Endodermal cell (in vitro differentiated cells): ENCODE measurements at regions not wholly inside any gene's neighbourhood (a gene's known extent, or its start where the extent isn't known, plus 50 kb on each side); places are given as distances from the start of the nearest gene placed in this dataset.

Experiments
- DNase-seq: peaks from one replicate; pipeline ENCODE4 v3.0.0-alpha.2; 2017
- H3K27ac ChIP-seq: 2 replicates; pipeline ENCODE4 v1.5.1; 2013; ENCODE audit warnings: mild to moderate bottlenecking, low read depth, low read length, moderate library complexity
- H3K27me3 ChIP-seq: 2 replicates; pipeline ENCODE4 v1.6.1; 2013; ENCODE audit warnings: mild to moderate bottlenecking, low read length, moderate library complexity; ENCODE audit not compliant: insufficient read depth, control insufficient read depth, poor library complexity, severe bottlenecking
- H3K36me3 ChIP-seq: 2 replicates; pipeline ENCODE4 v1.7.0; 2013; ENCODE audit warnings: mild to moderate bottlenecking, low read length, moderate library complexity; ENCODE audit not compliant: control insufficient read depth, insufficient read depth
- H3K4me1 ChIP-seq: one replicate; pipeline ENCODE4 v1.7.0; 2013; ENCODE audit warnings: low read length; ENCODE audit not compliant: control insufficient read depth, insufficient read depth
- H3K4me3 ChIP-seq: 2 replicates; pipeline ENCODE4 v1.5.1; 2013; ENCODE audit warnings: mild to moderate bottlenecking, low read length, moderate library complexity
- H3K9ac ChIP-seq: 2 replicates; pipeline ENCODE4 v1.6.1; 2013; ENCODE audit warnings: mild to moderate bottlenecking, low read length, moderate library complexity; ENCODE audit not compliant: poor library complexity, severe bottlenecking; ENCODE audit errors: extremely low read depth
- H3K9me3 ChIP-seq: 2 replicates; pipeline ENCODE4 v1.6.1; 2013; ENCODE audit warnings: mild to moderate bottlenecking, low read length, moderate library complexity; ENCODE audit not compliant: control insufficient read depth
- H3K27ac Mint-ChIP-seq: 2 replicates; pipeline ENCODE4 v1.8.0; 2020; ENCODE audit warnings: mixed read lengths
- H3K27me3 Mint-ChIP-seq: 2 replicates; pipeline ENCODE4 v1.8.0; 2021; ENCODE audit warnings: mild to moderate bottlenecking, mixed read lengths; ENCODE audit not compliant: insufficient read depth
- H3K36me3 Mint-ChIP-seq: 2 replicates; pipeline ENCODE4 v1.8.0; 2020; ENCODE audit warnings: low read depth, mixed read lengths
- H3K4me1 Mint-ChIP-seq: 2 replicates; pipeline ENCODE4 v1.8.0; 2020; ENCODE audit warnings: mixed read lengths
- H3K4me3 Mint-ChIP-seq: 2 replicates; pipeline ENCODE4 v1.8.0; 2020; ENCODE audit warnings: mild to moderate bottlenecking, moderate library complexity, mixed read lengths
- H3K9me3 Mint-ChIP-seq: 2 replicates; pipeline ENCODE4 v1.8.0; 2020; ENCODE audit warnings: mild to moderate bottlenecking, mixed read lengths
- WGBS, 2 experiments: methylation state at CpG; one replicate each; pipeline versions ENCODE4 v1.1.5 to v1.1.7; 2013; ENCODE audit warnings: missing lambda C conversion rate in 2 of 2, mixed read lengths in 1 of 2; ENCODE audit not compliant: insufficient coverage in 1 of 2, insufficient read length in 1 of 2; 5-methylcytosine and 5-hydroxymethylcytosine counted together
- TF ChIP-seq, protein P1 (sequence below): fragments of 200-600 bp; sonication (generic); conservative IDR thresholded peaks from 2 replicates; pipeline ENCODE4 v1.5.0; 2021; ENCODE audit warnings: antibody characterized with exemption, mild to moderate bottlenecking

DNA sequence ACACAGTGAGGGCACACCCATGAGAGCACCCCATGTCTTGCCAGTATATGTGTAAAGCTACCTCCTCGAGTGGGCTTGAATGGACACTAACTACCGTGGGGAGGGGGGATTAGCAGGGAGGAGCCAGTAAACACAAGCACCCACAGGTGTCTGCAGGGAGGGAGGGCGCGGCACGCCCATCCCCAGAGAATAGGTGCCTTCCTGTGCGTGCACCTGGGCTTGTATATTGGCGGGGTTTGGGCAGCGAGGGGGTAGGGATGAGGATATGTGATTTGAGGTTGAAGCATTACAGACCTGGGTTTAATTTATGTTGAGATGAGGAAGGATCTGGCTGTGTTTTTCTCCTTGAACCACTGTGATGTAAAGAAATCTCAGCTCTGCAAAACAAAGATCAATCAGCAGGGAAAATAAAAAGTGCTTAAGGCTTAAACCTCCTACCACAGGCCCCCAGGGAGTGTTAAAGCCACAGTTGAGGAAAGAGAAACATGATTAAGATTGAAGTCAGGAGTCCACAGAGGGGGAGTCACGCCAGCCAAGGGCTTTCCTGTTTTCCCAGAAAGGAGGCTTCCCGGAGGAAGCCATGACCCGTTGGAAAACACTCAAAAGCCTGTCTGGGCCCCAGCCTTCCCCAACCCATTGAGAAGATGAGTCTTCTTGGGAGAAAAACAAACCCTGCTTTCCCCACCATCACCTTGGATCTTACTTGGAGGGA, 80.0 kb downstream of the CAMK2N1 start:
- Mint-ChIP-seq H3K4me1 (peaks cover 40% of the 10 kb centered on the region), H3K36me3 (no peaks in the 10 kb centered on the region), H3K9me3 (no peaks in the 10 kb centered on the region), H3K27me3 (peaks cover 99% of the 10 kb centered on the region), H3K27ac (no peak overlapping the region), H3K4me3 (no peak overlapping the region)
- WGBS, 2 experiments: 24 to 37% methylated on average over 2 to 11 of the region's 11 CpGs
- Histone ChIP-seq H3K27me3 (peaks cover 85% of the 10 kb centered on the region), H3K9ac (no peak overlapping the region), H3K4me1 (peaks cover 3% of the 10 kb centered on the region), H3K9me3 (no peaks in the 10 kb centered on the region), H3K27ac (no peak overlapping the region), H3K4me3 (peak overlapping the region; percentile 46), H3K36me3 (no peaks in the 10 kb centered on the region)
- DNase-seq: peak; percentile 50
- TF ChIP-seq, protein P1, sequence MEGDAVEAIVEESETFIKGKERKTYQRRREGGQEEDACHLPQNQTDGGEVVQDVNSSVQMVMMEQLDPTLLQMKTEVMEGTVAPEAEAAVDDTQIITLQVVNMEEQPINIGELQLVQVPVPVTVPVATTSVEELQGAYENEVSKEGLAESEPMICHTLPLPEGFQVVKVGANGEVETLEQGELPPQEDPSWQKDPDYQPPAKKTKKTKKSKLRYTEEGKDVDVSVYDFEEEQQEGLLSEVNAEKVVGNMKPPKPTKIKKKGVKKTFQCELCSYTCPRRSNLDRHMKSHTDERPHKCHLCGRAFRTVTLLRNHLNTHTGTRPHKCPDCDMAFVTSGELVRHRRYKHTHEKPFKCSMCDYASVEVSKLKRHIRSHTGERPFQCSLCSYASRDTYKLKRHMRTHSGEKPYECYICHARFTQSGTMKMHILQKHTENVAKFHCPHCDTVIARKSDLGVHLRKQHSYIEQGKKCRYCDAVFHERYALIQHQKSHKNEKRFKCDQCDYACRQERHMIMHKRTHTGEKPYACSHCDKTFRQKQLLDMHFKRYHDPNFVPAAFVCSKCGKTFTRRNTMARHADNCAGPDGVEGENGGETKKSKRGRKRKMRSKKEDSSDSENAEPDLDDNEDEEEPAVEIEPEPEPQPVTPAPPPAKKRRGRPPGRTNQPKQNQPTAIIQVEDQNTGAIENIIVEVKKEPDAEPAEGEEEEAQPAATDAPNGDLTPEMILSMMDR: no peak

DNA sequence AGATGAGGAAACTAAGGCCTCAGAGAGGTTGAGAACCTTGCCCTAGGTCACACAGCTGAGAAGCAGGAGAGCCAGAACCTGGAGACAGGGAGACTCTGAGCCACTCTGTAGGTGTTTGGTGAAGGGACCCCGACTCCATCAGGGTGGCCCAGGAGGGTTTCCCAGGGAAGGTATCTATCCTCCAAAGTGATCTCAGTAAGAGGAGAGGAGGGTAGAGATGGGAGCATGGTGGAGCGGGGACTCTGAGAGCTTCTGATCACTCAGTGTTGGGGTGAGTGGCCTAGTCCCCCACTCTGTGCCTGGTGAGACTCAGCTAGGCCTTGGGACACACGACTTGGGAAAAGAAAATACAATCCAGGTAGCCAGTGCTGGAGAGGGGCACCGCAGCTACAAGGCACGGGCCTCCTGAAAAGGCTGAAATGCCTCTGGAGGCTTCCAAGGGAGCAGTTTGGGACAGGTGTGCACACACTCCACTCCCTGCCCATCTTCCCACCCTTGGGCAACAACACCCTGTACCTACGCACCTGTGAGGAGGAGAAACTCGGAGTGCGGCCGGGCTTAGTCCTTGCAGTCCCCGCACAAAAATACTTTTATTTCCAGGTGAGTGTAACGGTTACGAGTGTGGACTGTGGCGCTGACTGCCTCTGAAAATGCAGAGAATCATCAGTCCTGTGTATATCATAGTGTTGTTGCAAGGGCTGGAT, 80.8 kb downstream of the CAMK2N1 start:
- Histone ChIP-seq H3K4me1 (peaks cover 3% of the 10 kb centered on the region), H3K27ac (no peak overlapping the region), H3K36me3 (no peaks in the 10 kb centered on the region), H3K4me3 (no peak overlapping the region), H3K9ac (no peak overlapping the region), H3K9me3 (no peaks in the 10 kb centered on the region), H3K27me3 (peaks cover 85% of the 10 kb centered on the region)
- DNase-seq: peak; percentile 41
- Mint-ChIP-seq H3K27ac (no peak overlapping the region), H3K9me3 (no peaks in the 10 kb centered on the region), H3K4me3 (no peak overlapping the region), H3K27me3 (peaks cover 99% of the 10 kb centered on the region), H3K36me3 (no peaks in the 10 kb centered on the region), H3K4me1 (peaks cover 42% of the 10 kb centered on the region)
- TF ChIP-seq, protein P1: no peak
- WGBS, 2 experiments: 78 to 95% methylated on average over 9 to 13 of the region's 13 CpGs
